Lower leg skin (tissue), 3 donors: ENCODE measurements at regions not wholly inside any gene's neighbourhood (a gene's known extent, or its start where the extent isn't known, plus 50 kb on each side); places are given as distances from the start of the nearest gene placed in this dataset.

Source experiments
- POLR2A ChIP-seq, 2 donors: fragments of 450-650 bp; IDR thresholded peaks; one replicate each; pipeline ENCODE4 v1.6.1; 2016 to 2017; ENCODE audit warnings: antibody characterized with exemption in 2 of 2, mild to moderate bottlenecking in 1 of 2, moderate library complexity in 1 of 2
- TF ChIP-seq, protein P1 (sequence below), 3 donors: fragments of 450-650 bp; IDR thresholded peaks; one replicate each; pipeline ENCODE4 v1.5.1; 2016; ENCODE audit warnings: antibody characterized with exemption in 3 of 3, mild to moderate bottlenecking in 3 of 3, moderate library complexity in 2 of 3

DNA sequence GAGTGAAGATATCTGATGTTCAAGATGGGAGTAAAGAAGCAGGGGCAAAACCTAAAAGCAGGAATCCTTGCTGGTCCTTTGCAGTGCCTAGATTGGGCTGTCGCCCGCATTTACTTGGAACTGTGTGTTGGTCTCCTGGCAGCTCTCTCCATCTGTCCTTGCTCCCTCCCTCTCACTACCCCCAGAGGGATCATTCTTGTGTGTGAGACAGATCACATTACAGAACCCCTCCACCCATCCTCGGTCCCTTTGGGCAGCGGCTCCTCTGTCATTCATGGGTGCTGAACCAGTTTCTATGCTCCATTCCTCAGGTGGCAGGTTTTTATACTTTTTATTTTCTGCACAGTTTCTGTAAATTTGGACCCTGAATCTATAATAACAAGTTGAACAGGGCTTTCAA is 99.4 kb upstream of the MYOCD start:
- TF ChIP-seq, protein P1, sequence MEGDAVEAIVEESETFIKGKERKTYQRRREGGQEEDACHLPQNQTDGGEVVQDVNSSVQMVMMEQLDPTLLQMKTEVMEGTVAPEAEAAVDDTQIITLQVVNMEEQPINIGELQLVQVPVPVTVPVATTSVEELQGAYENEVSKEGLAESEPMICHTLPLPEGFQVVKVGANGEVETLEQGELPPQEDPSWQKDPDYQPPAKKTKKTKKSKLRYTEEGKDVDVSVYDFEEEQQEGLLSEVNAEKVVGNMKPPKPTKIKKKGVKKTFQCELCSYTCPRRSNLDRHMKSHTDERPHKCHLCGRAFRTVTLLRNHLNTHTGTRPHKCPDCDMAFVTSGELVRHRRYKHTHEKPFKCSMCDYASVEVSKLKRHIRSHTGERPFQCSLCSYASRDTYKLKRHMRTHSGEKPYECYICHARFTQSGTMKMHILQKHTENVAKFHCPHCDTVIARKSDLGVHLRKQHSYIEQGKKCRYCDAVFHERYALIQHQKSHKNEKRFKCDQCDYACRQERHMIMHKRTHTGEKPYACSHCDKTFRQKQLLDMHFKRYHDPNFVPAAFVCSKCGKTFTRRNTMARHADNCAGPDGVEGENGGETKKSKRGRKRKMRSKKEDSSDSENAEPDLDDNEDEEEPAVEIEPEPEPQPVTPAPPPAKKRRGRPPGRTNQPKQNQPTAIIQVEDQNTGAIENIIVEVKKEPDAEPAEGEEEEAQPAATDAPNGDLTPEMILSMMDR (IDR thresholded peaks at IDR 0.05), result no peak
- TF ChIP-seq POLR2A (IDR thresholded peaks at IDR 0.05), result no peak
